ENCODE measurements at regions not wholly inside any gene's neighbourhood (a gene's known extent, or its start where the extent isn't known, plus 50 kb on each side); places are given as distances from the start of the nearest gene placed in this dataset.

GRCh38 chr2:41040782-41041520 is 589.1 kb upstream of the SLC8A1 start:
- Histone ChIP-seq H3K9ac (ENCODE audit: low read depth in 1 of 2, low read length in 2 of 2) (no peak overlapping the region), H3K9me3 (ENCODE audit: control insufficient read depth in 1 of 2, low read length in 2 of 2) (no peaks in the 10 kb centered on the region), H3K27me3 (ENCODE audit: control insufficient read depth in 1 of 2, insufficient read depth in 2 of 2, low read length in 2 of 2) (no peaks in the 10 kb centered on the region), H3K4me1 (ENCODE audit: control insufficient read depth in 1 of 2, insufficient read depth in 2 of 2, low read length in 2 of 2) (no peaks in the 10 kb centered on the region), H3K36me3 (ENCODE audit: control insufficient read depth in 1 of 2, insufficient read depth in 2 of 2, low read length in 2 of 2) (no peaks in the 10 kb centered on the region), H3K27ac (ENCODE audit: low read depth, low read length) (no peak overlapping the region), H3K4me3 (ENCODE audit: low read depth in 1 of 2, low read length in 2 of 2) (no peak overlapping the region)

GRCh38 chr2:41042343-41042742 is 590.5 kb upstream of the SLC8A1 start:
- Histone ChIP-seq H3K4me1 (ENCODE audit: control insufficient read depth in 1 of 2, insufficient read depth in 2 of 2, low read length in 2 of 2) (no peaks in the 10 kb centered on the region), H3K27me3 (ENCODE audit: control insufficient read depth in 1 of 2, insufficient read depth in 2 of 2, low read length in 2 of 2) (no peaks in the 10 kb centered on the region), H3K9ac (ENCODE audit: low read depth in 1 of 2, low read length in 2 of 2) (no peak overlapping the region), H3K36me3 (ENCODE audit: control insufficient read depth in 1 of 2, insufficient read depth in 2 of 2, low read length in 2 of 2) (no peaks in the 10 kb centered on the region), H3K4me3 (ENCODE audit: low read depth in 1 of 2, low read length in 2 of 2) (no peak overlapping the region), H3K27ac (ENCODE audit: low read depth, low read length) (no peak overlapping the region), H3K9me3 (ENCODE audit: control insufficient read depth in 1 of 2, low read length in 2 of 2) (no peaks in the 10 kb centered on the region)

GRCh38 chr2:41061356-41061755 is 609.5 kb upstream of the SLC8A1 start:
- H3K9ac ChIP-seq (ENCODE audit: low read depth in 1 of 2, low read length in 2 of 2): no peak overlapping the region
- H3K4me3 ChIP-seq (ENCODE audit: low read depth in 1 of 2, low read length in 2 of 2): no peak overlapping the region
- H3K9me3 ChIP-seq (ENCODE audit: control insufficient read depth in 1 of 2, low read length in 2 of 2): no peaks in the 10 kb centered on the region
- H3K27ac ChIP-seq (ENCODE audit: low read depth, low read length): no peak overlapping the region
- no peaks in the 10 kb centered on the region for H3K27me3 ChIP-seq (ENCODE audit: control insufficient read depth in 1 of 2, insufficient read depth in 2 of 2, low read length in 2 of 2)
- no peaks in the 10 kb centered on the region for H3K36me3 ChIP-seq (ENCODE audit: control insufficient read depth in 1 of 2, insufficient read depth in 2 of 2, low read length in 2 of 2)
- no peaks in the 10 kb centered on the region for H3K4me1 ChIP-seq (ENCODE audit: control insufficient read depth in 1 of 2, insufficient read depth in 2 of 2, low read length in 2 of 2)

GRCh38 chr2:41062336-41062735 is 610.4 kb upstream of the SLC8A1 start:
- H3K27ac ChIP-seq (ENCODE audit: low read depth, low read length): no peak overlapping the region
- H3K36me3 ChIP-seq (ENCODE audit: control insufficient read depth in 1 of 2, insufficient read depth in 2 of 2, low read length in 2 of 2): no peaks in the 10 kb centered on the region
- H3K4me1 ChIP-seq (ENCODE audit: control insufficient read depth in 1 of 2, insufficient read depth in 2 of 2, low read length in 2 of 2): no peaks in the 10 kb centered on the region
- no peaks in the 10 kb centered on the region for H3K9me3 ChIP-seq (ENCODE audit: control insufficient read depth in 1 of 2, low read length in 2 of 2)
- no peak overlapping the region for H3K4me3 ChIP-seq (ENCODE audit: low read depth in 1 of 2, low read length in 2 of 2)
- H3K27me3 ChIP-seq (ENCODE audit: control insufficient read depth in 1 of 2, insufficient read depth in 2 of 2, low read length in 2 of 2): no peaks in the 10 kb centered on the region
- H3K9ac ChIP-seq (ENCODE audit: low read depth in 1 of 2, low read length in 2 of 2): no peak overlapping the region

GRCh38 chr2:41066168-41066567 is 614.3 kb upstream of the SLC8A1 start:
- no peaks in the 10 kb centered on the region for H3K36me3 ChIP-seq (ENCODE audit: control insufficient read depth in 1 of 2, insufficient read depth in 2 of 2, low read length in 2 of 2)
- no peaks in the 10 kb centered on the region for H3K9me3 ChIP-seq (ENCODE audit: control insufficient read depth in 1 of 2, low read length in 2 of 2)
- H3K27me3 ChIP-seq (ENCODE audit: control insufficient read depth in 1 of 2, insufficient read depth in 2 of 2, low read length in 2 of 2): no peaks in the 10 kb centered on the region
- no peak overlapping the region for H3K4me3 ChIP-seq (ENCODE audit: low read depth in 1 of 2, low read length in 2 of 2)
- H3K27ac ChIP-seq (ENCODE audit: low read depth, low read length): no peak overlapping the region
- H3K4me1 ChIP-seq (ENCODE audit: control insufficient read depth in 1 of 2, insufficient read depth in 2 of 2, low read length in 2 of 2): no peaks in the 10 kb centered on the region
- H3K9ac ChIP-seq (ENCODE audit: low read depth in 1 of 2, low read length in 2 of 2): no peak overlapping the region

- Histone ChIP-seq H3K27me3 (ENCODE audit: control insufficient read depth in 1 of 2, insufficient read depth in 2 of 2, low read length in 2 of 2) (no peaks in the 10 kb centered on the region), H3K4me1 (ENCODE audit: control insufficient read depth in 1 of 2, insufficient read depth in 2 of 2, low read length in 2 of 2) (no peaks in the 10 kb centered on the region), H3K4me3 (ENCODE audit: low read depth in 1 of 2, low read length in 2 of 2) (no peak overlapping the region), H3K27ac (ENCODE audit: low read depth, low read length) (no peak overlapping the region), H3K9me3 (ENCODE audit: control insufficient read depth in 1 of 2, low read length in 2 of 2) (no peaks in the 10 kb centered on the region), H3K36me3 (ENCODE audit: control insufficient read depth in 1 of 2, insufficient read depth in 2 of 2, low read length in 2 of 2) (no peaks in the 10 kb centered on the region), H3K9ac (ENCODE audit: low read depth in 1 of 2, low read length in 2 of 2) (no peak overlapping the region)
Measured at GRCh38 chr2:41068740-41069139, 616.9 kb upstream of the SLC8A1 start.

GRCh38 chr2:41078341-41078740 is 626.5 kb upstream of the SLC8A1 start:
- Histone ChIP-seq H3K27me3 (ENCODE audit: control insufficient read depth in 1 of 2, insufficient read depth in 2 of 2, low read length in 2 of 2) (no peaks in the 10 kb centered on the region), H3K4me1 (ENCODE audit: control insufficient read depth in 1 of 2, insufficient read depth in 2 of 2, low read length in 2 of 2) (no peaks in the 10 kb centered on the region), H3K36me3 (ENCODE audit: control insufficient read depth in 1 of 2, insufficient read depth in 2 of 2, low read length in 2 of 2) (no peaks in the 10 kb centered on the region), H3K4me3 (ENCODE audit: low read depth in 1 of 2, low read length in 2 of 2) (no peak overlapping the region), H3K27ac (ENCODE audit: low read depth, low read length) (no peak overlapping the region), H3K9ac (ENCODE audit: low read depth in 1 of 2, low read length in 2 of 2) (no peak overlapping the region), H3K9me3 (ENCODE audit: control insufficient read depth in 1 of 2, low read length in 2 of 2) (peaks cover 0 to 2% of the 10 kb centered on the region in 2 donors)

GRCh38 chr2:41079011-41079410 is 627.1 kb upstream of the SLC8A1 start:
- Histone ChIP-seq H3K27me3 (ENCODE audit: control insufficient read depth in 1 of 2, insufficient read depth in 2 of 2, low read length in 2 of 2) (no peaks in the 10 kb centered on the region), H3K27ac (ENCODE audit: low read depth, low read length) (no peak overlapping the region), H3K9me3 (ENCODE audit: control insufficient read depth in 1 of 2, low read length in 2 of 2) (peaks cover 0 to 2% of the 10 kb centered on the region in 2 donors), H3K36me3 (ENCODE audit: control insufficient read depth in 1 of 2, insufficient read depth in 2 of 2, low read length in 2 of 2) (no peaks in the 10 kb centered on the region), H3K4me3 (ENCODE audit: low read depth in 1 of 2, low read length in 2 of 2) (no peak overlapping the region), H3K9ac (ENCODE audit: low read depth in 1 of 2, low read length in 2 of 2) (no peak overlapping the region), H3K4me1 (ENCODE audit: control insufficient read depth in 1 of 2, insufficient read depth in 2 of 2, low read length in 2 of 2) (no peaks in the 10 kb centered on the region)

GRCh38 chr2:41084321-41084720 is 632.4 kb upstream of the SLC8A1 start:
- H3K27ac ChIP-seq (ENCODE audit: low read depth, low read length): no peak overlapping the region
- no peak overlapping the region for H3K9ac ChIP-seq (ENCODE audit: low read depth in 1 of 2, low read length in 2 of 2)
- H3K4me1 ChIP-seq (ENCODE audit: control insufficient read depth in 1 of 2, insufficient read depth in 2 of 2, low read length in 2 of 2): no peaks in the 10 kb centered on the region
- H3K36me3 ChIP-seq (ENCODE audit: control insufficient read depth in 1 of 2, insufficient read depth in 2 of 2, low read length in 2 of 2): no peaks in the 10 kb centered on the region
- H3K9me3 ChIP-seq (ENCODE audit: control insufficient read depth in 1 of 2, low read length in 2 of 2): peaks cover 0 to 2% of the 10 kb centered on the region in 2 donors
- H3K4me3 ChIP-seq (ENCODE audit: low read depth in 1 of 2, low read length in 2 of 2): no peak overlapping the region
- no peaks in the 10 kb centered on the region for H3K27me3 ChIP-seq (ENCODE audit: control insufficient read depth in 1 of 2, insufficient read depth in 2 of 2, low read length in 2 of 2)

GRCh38 chr2:41087946-41088345 is 636.1 kb upstream of the SLC8A1 start:
- Histone ChIP-seq H3K36me3 (ENCODE audit: control insufficient read depth in 1 of 2, insufficient read depth in 2 of 2, low read length in 2 of 2) (no peaks in the 10 kb centered on the region), H3K9ac (ENCODE audit: low read depth in 1 of 2, low read length in 2 of 2) (no peak overlapping the region), H3K27ac (ENCODE audit: low read depth, low read length) (no peak overlapping the region), H3K4me3 (ENCODE audit: low read depth in 1 of 2, low read length in 2 of 2) (no peak overlapping the region), H3K9me3 (ENCODE audit: control insufficient read depth in 1 of 2, low read length in 2 of 2) (no peaks in the 10 kb centered on the region), H3K27me3 (ENCODE audit: control insufficient read depth in 1 of 2, insufficient read depth in 2 of 2, low read length in 2 of 2) (no peaks in the 10 kb centered on the region), H3K4me1 (ENCODE audit: control insufficient read depth in 1 of 2, insufficient read depth in 2 of 2, low read length in 2 of 2) (no peaks in the 10 kb centered on the region)
